Tibial artery (tissue), 4 donors: ENCODE measurements at regions not wholly inside any gene's neighbourhood (a gene's known extent, or its start where the extent isn't known, plus 50 kb on each side); places are given as distances from the start of the nearest gene placed in this dataset.

ENCODE experiments used
- DNase-seq, 2 donors: peaks; one replicate each; pipeline ENCODE4 v3.0.0-alpha.2; 2019
- H3K27ac ChIP-seq, 2 donors: fragments of 200-600 bp; sonication (generic) in 1 of 2; 1 replicate in 1 of 2; 2 replicates in 1 of 2; pipeline ENCODE4 v1.5.1; 2018 to 2019; ENCODE audit warnings: mild to moderate bottlenecking in 1 of 2
- H3K27me3 ChIP-seq, 2 donors: fragments of 200-600 bp; sonication (generic) in 1 of 2; one replicate each; pipeline versions ENCODE4 v1.5.1 to v1.6.0; 2016 to 2019
- H3K36me3 ChIP-seq, 3 donors: fragments of 200-600 bp; sonication (generic) in 2 of 3; one replicate each; pipeline ENCODE4 v1.5.1; 2016 to 2019; ENCODE audit warnings: mild to moderate bottlenecking in 2 of 3
- H3K4me1 ChIP-seq, 4 donors: fragments of 200-600 bp; sonication (generic) in 2 of 4; 1 replicate in 3 of 4; 2 replicates in 1 of 4; pipeline ENCODE4 v1.5.1; 2016 to 2019
- H3K4me3 ChIP-seq, 2 donors: fragments of 200-600 bp; sonication (generic) in 1 of 2; 1 replicate in 1 of 2; 2 replicates in 1 of 2; pipeline ENCODE4 v1.5.1; 2018 to 2019; ENCODE audit warnings: mild to moderate bottlenecking in 2 of 2
- H3K9me3 ChIP-seq, 3 donors: fragments of 200-600 bp; sonication (generic) in 1 of 3; one replicate each; pipeline ENCODE4 v1.5.1; 2016 to 2019
- intact Hi-C: fragments of 100-400 bp; cut with DNase I; formaldehyde crosslinking; loops from one replicate; pipeline ENCODE4 v1.15.0; 2023; ENCODE audit warnings: low total_unique reads
- TF ChIP-seq, protein P1 (sequence below), 2 experiments: fragments of 200-600 bp in 1 of 2; fragments of 450-650 bp in 1 of 2; IDR thresholded peaks; one replicate each; pipeline ENCODE4 v1.5.1; 2017 to 2019; ENCODE audit warnings: antibody characterized with exemption in 2 of 2, mild to moderate bottlenecking in 1 of 2, moderate library complexity in 1 of 2

DNA sequence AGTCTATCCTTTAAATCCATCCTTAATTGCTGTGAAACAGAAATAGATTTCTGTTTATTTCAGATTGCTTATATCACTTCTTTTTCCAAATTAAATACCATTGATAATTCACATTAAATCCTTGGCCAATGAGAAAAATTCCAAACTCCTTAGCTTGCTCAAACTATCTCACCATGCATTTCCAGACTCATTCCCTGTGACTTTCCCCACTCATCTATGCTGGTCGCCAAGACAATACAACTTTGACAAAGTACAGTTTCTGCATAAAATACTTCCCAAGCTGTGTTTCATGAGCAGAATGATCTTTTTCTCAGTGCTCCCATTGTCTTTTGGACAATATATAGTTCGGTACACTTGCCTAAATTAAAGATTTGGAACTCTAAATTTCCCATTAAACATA is 575.6 kb downstream of the CPS1 start:
- intact Hi-C loops: no loop called here
- no peak for DNase-seq
- H3K27ac ChIP-seq: no peak overlapping the region
- H3K4me3 ChIP-seq: no peak overlapping the region
- H3K27me3 ChIP-seq: no peaks in the 10 kb centered on the region
- H3K9me3 ChIP-seq: peaks cover 0 to 5% (median 0%) of the 10 kb centered on the region in 3 donors
- H3K4me1 ChIP-seq: no peaks in the 10 kb centered on the region
- TF ChIP-seq, protein P1, sequence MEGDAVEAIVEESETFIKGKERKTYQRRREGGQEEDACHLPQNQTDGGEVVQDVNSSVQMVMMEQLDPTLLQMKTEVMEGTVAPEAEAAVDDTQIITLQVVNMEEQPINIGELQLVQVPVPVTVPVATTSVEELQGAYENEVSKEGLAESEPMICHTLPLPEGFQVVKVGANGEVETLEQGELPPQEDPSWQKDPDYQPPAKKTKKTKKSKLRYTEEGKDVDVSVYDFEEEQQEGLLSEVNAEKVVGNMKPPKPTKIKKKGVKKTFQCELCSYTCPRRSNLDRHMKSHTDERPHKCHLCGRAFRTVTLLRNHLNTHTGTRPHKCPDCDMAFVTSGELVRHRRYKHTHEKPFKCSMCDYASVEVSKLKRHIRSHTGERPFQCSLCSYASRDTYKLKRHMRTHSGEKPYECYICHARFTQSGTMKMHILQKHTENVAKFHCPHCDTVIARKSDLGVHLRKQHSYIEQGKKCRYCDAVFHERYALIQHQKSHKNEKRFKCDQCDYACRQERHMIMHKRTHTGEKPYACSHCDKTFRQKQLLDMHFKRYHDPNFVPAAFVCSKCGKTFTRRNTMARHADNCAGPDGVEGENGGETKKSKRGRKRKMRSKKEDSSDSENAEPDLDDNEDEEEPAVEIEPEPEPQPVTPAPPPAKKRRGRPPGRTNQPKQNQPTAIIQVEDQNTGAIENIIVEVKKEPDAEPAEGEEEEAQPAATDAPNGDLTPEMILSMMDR (IDR thresholded peaks at IDR 0.05): no peak
- H3K36me3 ChIP-seq: no peaks in the 10 kb centered on the region

DNA sequence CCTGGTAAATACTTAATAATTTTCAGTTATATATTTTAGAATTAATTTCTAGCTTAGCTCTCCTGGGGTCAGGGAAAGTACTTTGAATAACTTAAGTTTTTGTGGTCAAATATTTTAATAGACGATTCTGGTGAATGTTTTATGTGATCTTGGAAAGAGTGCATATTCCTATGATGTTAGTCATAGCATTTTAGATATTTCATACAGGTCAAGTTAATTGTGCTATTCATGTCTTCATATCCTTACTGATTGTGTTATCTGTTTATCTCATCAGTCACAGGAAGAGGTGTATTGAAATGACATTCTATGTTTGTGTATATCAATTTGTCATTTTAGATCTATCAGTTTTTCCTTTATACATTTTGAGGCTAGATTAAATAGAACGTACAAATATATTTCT is 576.2 kb downstream of the CPS1 start:
- Histone ChIP-seq H3K36me3 (no peaks in the 10 kb centered on the region), H3K4me3 (no peak overlapping the region), H3K9me3 (peaks cover 0 to 5% (median 0%) of the 10 kb centered on the region in 3 donors), H3K27ac (no peak overlapping the region), H3K4me1 (no peaks in the 10 kb centered on the region), H3K27me3 (no peaks in the 10 kb centered on the region)
- no peak for DNase-seq
- intact Hi-C loops: no loop called here
- TF ChIP-seq, protein P1 (IDR thresholded peaks at IDR 0.05): no peak

DNA sequence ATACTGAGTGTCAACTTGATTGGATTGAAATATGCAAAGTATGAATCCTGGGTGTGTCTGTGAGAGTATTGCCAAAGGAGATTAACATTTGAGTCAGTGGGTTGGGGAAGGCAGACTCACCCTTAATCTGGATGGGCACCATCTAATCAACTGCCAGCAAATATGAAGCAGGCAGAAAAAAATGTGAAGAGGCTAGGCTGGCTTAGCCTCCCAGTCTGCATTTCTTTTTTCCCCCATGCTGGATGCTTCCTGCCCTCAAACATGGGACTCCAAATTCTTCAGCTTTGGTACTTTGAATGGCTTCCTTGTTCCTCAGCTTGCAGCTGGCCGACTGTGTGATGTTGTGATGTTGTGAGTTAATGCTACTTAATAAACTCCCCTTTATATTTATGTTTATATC is 577.4 kb downstream of the CPS1 start:
- Histone ChIP-seq H3K4me1 (no peaks in the 10 kb centered on the region), H3K36me3 (no peaks in the 10 kb centered on the region), H3K4me3 (no peak overlapping the region), H3K27ac (no peak overlapping the region), H3K27me3 (no peaks in the 10 kb centered on the region), H3K9me3 (peaks cover 0 to 5% (median 0%) of the 10 kb centered on the region in 3 donors)
- intact Hi-C loops: no loop called here
- DNase-seq: no peak
- TF ChIP-seq, protein P1 (IDR thresholded peaks at IDR 0.05): no peak

DNA sequence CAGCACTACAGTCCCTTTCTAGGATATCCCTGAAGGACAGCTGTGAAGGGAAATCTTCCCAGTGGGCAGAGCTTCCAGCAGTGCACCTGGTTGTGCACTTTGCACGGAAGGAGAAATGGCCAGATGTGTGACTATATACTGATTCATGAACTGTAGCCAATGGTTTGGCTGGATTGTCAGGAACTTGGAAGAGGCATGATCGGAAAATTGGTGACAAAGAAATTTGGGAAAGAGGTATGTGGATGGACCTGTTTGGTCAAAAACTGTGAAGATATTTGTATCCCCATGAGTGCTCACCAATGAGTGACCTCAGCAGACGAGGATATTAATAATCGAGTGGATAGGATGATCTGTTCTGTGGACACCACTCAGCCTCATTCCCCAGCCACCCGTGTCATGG is 582.2 kb downstream of the CPS1 start:
- intact Hi-C loops: no loop called here
- peaks cover 0 to 5% (median 0%) of the 10 kb centered on the region in 3 donors for H3K9me3 ChIP-seq
- no peak for DNase-seq
- H3K4me3 ChIP-seq: no peak overlapping the region
- no peaks in the 10 kb centered on the region for H3K27me3 ChIP-seq
- no peaks in the 10 kb centered on the region for H3K4me1 ChIP-seq
- H3K36me3 ChIP-seq: no peaks in the 10 kb centered on the region
- TF ChIP-seq, protein P1 (IDR thresholded peaks at IDR 0.05): no peak
- H3K27ac ChIP-seq: no peak overlapping the region

DNA sequence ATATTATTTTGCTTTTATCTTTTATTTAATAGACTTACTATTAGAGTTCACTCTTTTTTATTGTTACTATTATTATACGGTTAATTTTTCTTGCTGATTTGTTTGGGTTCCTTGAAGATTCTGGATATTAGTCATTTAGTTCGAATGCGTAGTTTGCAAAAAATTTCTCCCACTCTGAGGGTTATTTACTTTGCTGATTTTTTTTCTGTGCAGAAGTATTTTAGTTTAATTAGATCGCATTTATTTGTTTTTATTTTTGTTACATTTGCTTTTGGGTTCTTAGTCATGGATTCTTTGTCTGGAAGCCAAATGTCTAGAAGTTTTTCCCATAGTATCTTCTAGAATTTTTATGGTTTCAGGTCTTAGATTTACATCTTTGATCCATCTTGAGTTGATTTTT is 585.2 kb downstream of the CPS1 start:
- intact Hi-C loops: no loop called here
- Histone ChIP-seq H3K4me1 (peaks cover 0 to 7% (median 0%) of the 10 kb centered on the region in 4 donors), H3K27ac (no peak overlapping the region), H3K36me3 (no peaks in the 10 kb centered on the region), H3K27me3 (no peaks in the 10 kb centered on the region), H3K4me3 (no peak overlapping the region), H3K9me3 (no peaks in the 10 kb centered on the region)
- DNase-seq: no peak
- TF ChIP-seq, protein P1 (IDR thresholded peaks at IDR 0.05): no peak

DNA sequence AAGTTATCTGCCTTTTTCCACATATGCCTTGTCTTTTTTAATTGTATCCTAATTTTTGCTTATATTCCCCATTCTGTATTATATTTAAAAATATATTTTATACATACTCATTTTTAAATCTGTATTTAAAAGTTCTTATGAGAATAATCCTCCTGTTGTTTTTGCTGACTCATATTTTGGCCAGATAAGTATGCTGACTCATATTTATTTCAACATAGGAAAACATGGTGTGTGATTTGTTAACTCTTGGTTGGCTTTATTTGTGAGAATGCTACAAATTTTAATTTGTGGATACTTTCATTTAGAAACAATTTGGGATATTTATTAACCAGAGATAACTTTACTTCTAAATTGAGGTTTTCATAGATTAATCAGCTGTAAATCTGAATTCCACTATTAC is 587.7 kb downstream of the CPS1 start:
- peaks cover 0 to 7% (median 0%) of the 10 kb centered on the region in 4 donors for H3K4me1 ChIP-seq
- no peaks in the 10 kb centered on the region for H3K36me3 ChIP-seq
- no peaks in the 10 kb centered on the region for H3K27me3 ChIP-seq
- intact Hi-C loops: no loop called here
- H3K9me3 ChIP-seq: no peaks in the 10 kb centered on the region
- no peak for DNase-seq
- TF ChIP-seq, protein P1 (IDR thresholded peaks at IDR 0.05): no peak
- no peak overlapping the region for H3K27ac ChIP-seq
- no peak overlapping the region for H3K4me3 ChIP-seq
